ENCODE measurements at regions not wholly inside any gene's neighbourhood (a gene's known extent, or its start where the extent isn't known, plus 50 kb on each side); places are given as distances from the start of the nearest gene placed in this dataset.

GRCh38 chr4:134382478-134383227 lies 181.1 kb upstream of the PABPC4L start:
- TF ChIP-seq EZH2 (IDR thresholded peaks at IDR 0.05; ENCODE audit: low read length, unreplicated experiment) (no peak), CTCF (conservative IDR thresholded peaks at IDR 0.05; ENCODE audit: low read depth, low read length) (no peak), EZH2phosphoT487 (IDR thresholded peaks at IDR 0.05; ENCODE audit: borderline replicate concordance, low read length) (no peak)

All from PC-3 (cell line).